K562 (cell line): ENCODE measurements at regions not wholly inside any gene's neighbourhood (a gene's known extent, or its start where the extent isn't known, plus 50 kb on each side); places are given as distances from the start of the nearest gene placed in this dataset.

Source experiments
- ATAC-seq: fragments of 200-7000 bp; cut with Tn5 transposase; 3 replicates; pipeline ENCODE4 v1.9.1; 2020; ENCODE audit warnings: moderate library complexity
- BruUV-seq: library from RNA; stranded (reverse); fragments of 400-500 nt; replicated peaks from 2 replicates; lab custom pipeline; 2021; lab: Mats Ljungman, UMichigan
- CTCF ChIA-PET: fragments of 300-600 bp; formaldehyde crosslinking; extraction: SDS; loops from one replicate; lab custom pipeline; 2021; ENCODE audit warnings: low intra/inter-chr PET ratio; lab: Yijun Ruan, JAX
- POLR2A ChIA-PET: fragments of 300-600, 350-650 bp; sonication (Branson Sonifier 250); formaldehyde crosslinking; extraction: SDS; loops from one replicate; lab custom pipeline; 2021; ENCODE audit warnings: antibody characterized with exemption, inconsistent platforms; lab: Yijun Ruan, JAX
- DNase-seq, 4 experiments: peaks; one replicate each; pipeline versions ENCODE4 v3.0.0 to v3.0.0-alpha.2; 2011 to 2018; ENCODE audit warnings: low spot score in 3 of 4, mixed read lengths in 3 of 4; ENCODE audit errors: extremely low read depth in 1 of 4
- FAIRE-seq: peaks from 2 replicates; lab custom pipeline; 2011; peaks lifted over from hg19 to GRCh38; lab: Jason Lieb, UNC
- H2AFZ ChIP-seq: 2 replicates; pipeline ENCODE4 v1.6.0; 2011; ENCODE audit warnings: low read depth, low read length, control low read depth, inconsistent platforms
- H3K27ac ChIP-seq: fragments of 200-600 bp; 3 replicates; pipeline ENCODE4 v1.8.0; 2011; ENCODE audit warnings: low read depth, mild to moderate bottlenecking, control low read depth, inconsistent platforms, low read length, moderate library complexity, mixed read lengths; ENCODE audit errors: extremely low read depth
- H3K27me3 ChIP-seq, 2 experiments: fragments of 300-600 bp in 1 of 2; 2 replicates in 1 of 2; 3 replicates in 1 of 2; pipeline versions ENCODE4 v1.6.0 to v1.8.0; 2011; ENCODE audit warnings: inconsistent platforms in 2 of 2, low read length in 2 of 2, mild to moderate bottlenecking in 1 of 2, mixed read lengths in 1 of 2, moderate library complexity in 1 of 2; ENCODE audit not compliant: control insufficient read depth in 2 of 2, insufficient read depth in 2 of 2
- H3K36me3 ChIP-seq: fragments of 300-600 bp; 3 replicates; pipeline ENCODE4 v1.8.0; 2011; ENCODE audit warnings: mild to moderate bottlenecking, low read length, inconsistent platforms; ENCODE audit not compliant: control insufficient read depth, insufficient read depth
- H3K4me1 ChIP-seq, 2 experiments: fragments of 200-600 bp in 1 of 2; replicated peaks in 1 of 2; 2 replicates in 1 of 2; 3 replicates in 1 of 2; pipeline versions ENCODE4 v1.5.1 to v1.8.0; 2011; ENCODE audit warnings: inconsistent platforms in 2 of 2, low read length in 2 of 2, mild to moderate bottlenecking in 1 of 2, mixed read lengths in 1 of 2, moderate library complexity in 1 of 2; ENCODE audit not compliant: control insufficient read depth in 2 of 2, insufficient read depth in 2 of 2
- H3K4me2 ChIP-seq: 2 replicates; pipeline ENCODE4 v1.6.1; 2011; ENCODE audit warnings: low read length, control low read depth, inconsistent platforms, mixed read lengths; ENCODE audit not compliant: insufficient read depth
- H3K4me3 ChIP-seq: fragments of 200-600 bp; sonication (generic), shearing (Covaris generic); 2 replicates; pipeline ENCODE4 v1.5.1; 2016; ENCODE audit warnings: control low read depth, inconsistent platforms
- H3K79me2 ChIP-seq: fragments of 200-600 bp; 3 replicates; pipeline ENCODE4 v1.8.0; 2011; ENCODE audit warnings: low read length, inconsistent platforms; ENCODE audit not compliant: control insufficient read depth, insufficient read depth
- H3K9ac ChIP-seq, 2 experiments: 2 replicates each; pipeline versions ENCODE4 v1.6.0 to v1.6.1; 2011; ENCODE audit warnings: low read depth in 2 of 2, low read length in 2 of 2, control low read depth in 1 of 2, inconsistent platforms in 1 of 2, mild to moderate bottlenecking in 1 of 2, mixed read lengths in 1 of 2; ENCODE audit not compliant: insufficient read depth in 1 of 2
- H3K9me1 ChIP-seq: one replicate; pipeline ENCODE4 v1.6.0; 2011; ENCODE audit warnings: inconsistent platforms, mild to moderate bottlenecking, low read length, moderate library complexity; ENCODE audit not compliant: control insufficient read depth, insufficient read depth
- H3K9me3 ChIP-seq: replicated peaks from 2 replicates; pipeline ENCODE4 v1.5.1; 2011; ENCODE audit warnings: low read depth, low read length, inconsistent platforms; ENCODE audit not compliant: control insufficient read depth, insufficient read depth
- H4K20me1 ChIP-seq: replicated peaks from 2 replicates; pipeline ENCODE4 v1.6.1; 2011; ENCODE audit warnings: low read length, inconsistent platforms, mixed read lengths; ENCODE audit not compliant: control insufficient read depth, insufficient read depth
- MEIS2 ChIP-seq: fragments of 450-650 bp; IDR thresholded peaks from 2 replicates; pipeline ENCODE4 v1.6.1; 2014; ENCODE audit warnings: mild to moderate bottlenecking; ENCODE audit not compliant: partially characterized antibody
- MTA1 ChIP-seq: fragments of 450-650 bp; IDR thresholded peaks from 2 replicates; pipeline ENCODE4 v1.6.1; 2017; ENCODE audit warnings: borderline replicate concordance
- PPARD ChIP-seq: fragments of 250-450 bp; sonication (Bioruptor Pico); IDR thresholded peaks from 2 replicates; pipeline ENCODE4 v1.8.0; 2022; ENCODE audit warnings: inconsistent platforms, mild to moderate bottlenecking, moderate library complexity
- SNRNP70 ChIP-seq: fragments of 200-400 bp; formaldehyde crosslinking; optimal IDR thresholded peaks from 2 replicates; pipeline ENCODE3; 2017; ENCODE audit warnings: low read depth, low read length
- TFAM ChIP-seq: fragments of 250-450 bp; sonication (Bioruptor Pico); conservative IDR thresholded peaks from 2 replicates; pipeline ENCODE4 v1.5.0; 2021; ENCODE audit warnings: mild to moderate bottlenecking, moderate library complexity
- ZNF143 ChIP-seq: sonication (generic); formaldehyde crosslinking; IDR thresholded peaks from 2 replicates; pipeline ENCODE4 v1.9.0; 2022; ENCODE audit warnings: mild to moderate bottlenecking, missing genetic modification reagents
- ZNF354B ChIP-seq: fragments of 250-450 bp; sonication (Bioruptor Pico); IDR thresholded peaks from 2 replicates; pipeline ENCODE4 v1.4.0; 2020
- ZNF507 ChIP-seq: conservative IDR thresholded peaks from 2 replicates; pipeline ENCODE4 v1.6.1; 2017; ENCODE audit warnings: missing genetic modification characterization, missing compliant biosample characterization
- WGBS: fragments of 100-300 bp; shearing (Covaris generic); methylation state at CpG from one replicate; pipeline ENCODE4 v1.1.6; 2016; ENCODE audit warnings: low coverage, mixed read lengths; ENCODE audit not compliant: insufficient coverage; ENCODE audit errors: missing lambda C conversion rate; 5-methylcytosine and 5-hydroxymethylcytosine counted together
- in situ Hi-C: fragments of 300-500 bp; cut with MboI; formaldehyde crosslinking; loops from 4 replicates; pipeline ENCODE4 v1.15.0; 2018; ENCODE audit warnings: inconsistent platforms, mixed read lengths
- intact Hi-C: fragments of 100-400 bp; cut with micrococcal nuclease; formaldehyde crosslinking; loops from 2 replicates; pipeline ENCODE4 v1.14.2; 2022
- TF ChIP-seq, protein P1 (sequence below): sonication (generic); formaldehyde crosslinking; IDR thresholded peaks from 2 replicates; pipeline ENCODE4 v1.8.0; 2022; ENCODE audit warnings: mild to moderate bottlenecking, low read depth, missing genetic modification reagents

DNA sequence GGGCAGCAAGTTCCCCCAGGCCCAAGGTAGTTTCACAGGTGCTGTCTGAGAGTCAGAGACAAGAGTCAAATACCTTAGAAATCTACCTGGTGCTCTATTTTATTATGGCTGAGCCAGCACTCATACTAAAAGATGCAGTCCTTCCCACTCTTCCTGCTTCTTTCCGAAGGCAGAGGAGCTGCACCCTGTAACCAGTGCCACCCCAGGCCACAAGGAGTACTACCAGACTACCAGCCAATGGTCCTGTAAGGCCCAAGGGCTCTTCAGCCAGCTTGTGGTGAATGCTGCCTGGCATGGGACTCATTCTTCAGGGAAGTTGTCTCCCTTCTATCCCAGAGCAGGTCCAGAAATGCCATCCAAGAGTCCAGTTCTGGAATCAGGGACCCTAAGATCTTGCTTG is 203.8 kb upstream of the DUSP10 start:
- DNase-seq (no peak), ATAC-seq (peak; percentile 56; the same call in 2 of the 3 replicates), FAIRE-seq (no peak)
- no TSS peak for BruUV-seq
- H3K4me2 ChIP-seq: no peak overlapping the region
- H2AFZ ChIP-seq: no peak overlapping the region
- H3K9ac ChIP-seq: no peak overlapping the region
- H3K4me1 ChIP-seq: no peaks in the 10 kb centered on the region
- WGBS: 0% methylated on average over 1 of the region's 1 CpG
- intact Hi-C loops: no loop called here
- peaks cover 11% of the 10 kb centered on the region for H3K9me3 ChIP-seq
- H3K27me3 ChIP-seq: no peaks in the 10 kb centered on the region
- no peaks in the 10 kb centered on the region for H4K20me1 ChIP-seq
- H3K36me3 ChIP-seq: no peaks in the 10 kb centered on the region
- ChIA-PET POLR2A (no interaction called here), CTCF (no interaction called here)
- no peak overlapping the region for H3K27ac ChIP-seq
- no peak overlapping the region for H3K4me3 ChIP-seq
- TF ChIP-seq ZNF143 (CRISPR knock-in tag): no peak
- TF ChIP-seq PPARD (CRISPR knock-in tag): no peak
- TF ChIP-seq MEIS2: no peak
- no peaks in the 10 kb centered on the region for H3K79me2 ChIP-seq
- no peaks in the 10 kb centered on the region for H3K9me1 ChIP-seq
- in situ Hi-C loops: no loop called here

DNA sequence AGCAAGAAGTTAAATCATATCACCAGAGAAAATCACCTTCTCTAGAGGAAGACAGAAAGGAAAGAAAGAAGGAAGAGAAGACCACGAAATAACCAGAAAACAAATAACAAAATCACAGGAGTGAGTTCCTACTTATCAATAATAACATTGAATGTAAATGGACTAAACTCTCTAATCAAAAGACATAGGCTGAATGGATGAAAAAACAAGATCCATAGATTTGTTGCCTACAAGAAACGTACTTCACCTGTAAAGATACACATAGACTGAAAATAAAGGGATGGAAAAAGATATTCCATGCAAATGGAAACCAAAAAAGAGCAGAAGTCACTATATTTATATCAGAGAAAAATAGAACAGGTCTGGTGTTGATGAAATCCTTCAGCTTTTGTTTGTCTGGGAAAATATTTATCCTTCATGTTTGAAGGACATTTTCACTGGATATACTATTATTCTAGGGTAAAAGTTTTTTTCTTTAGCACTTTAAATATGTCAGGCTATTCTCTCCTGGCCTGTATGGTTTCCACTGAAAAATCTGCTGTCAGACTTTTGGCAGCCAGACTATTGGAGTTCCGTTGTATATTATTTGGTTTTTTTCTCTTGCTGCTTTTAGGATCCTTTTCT is 202.5 kb upstream of the DUSP10 start:
- Histone ChIP-seq H3K9me1 (no peaks in the 10 kb centered on the region), H3K36me3 (no peaks in the 10 kb centered on the region), H3K9ac (no peak overlapping the region), H3K4me3 (no peak overlapping the region), H3K27ac (no peak overlapping the region), H3K4me2 (no peak overlapping the region), H3K9me3 (peaks cover 11% of the 10 kb centered on the region), H2AFZ (no peak overlapping the region), H3K79me2 (no peaks in the 10 kb centered on the region), H4K20me1 (no peaks in the 10 kb centered on the region), H3K4me1 (no peaks in the 10 kb centered on the region), H3K27me3 (no peaks in the 10 kb centered on the region)
- intact Hi-C loops (no loop called here), in situ Hi-C loops (no loop called here)
- ChIA-PET POLR2A (interaction anchor here (1.0 kb wide), 1 partner anchor 27 kb away, joined by 3 read pairs; no protein-coding TSS in a partner anchor), CTCF (no interaction called here)
- FAIRE-seq (no peak), DNase-seq (no peak), ATAC-seq (no peak)
- WGBS: 0% methylated on average over 3 of the region's 3 CpGs
- TF ChIP-seq, protein P1, sequence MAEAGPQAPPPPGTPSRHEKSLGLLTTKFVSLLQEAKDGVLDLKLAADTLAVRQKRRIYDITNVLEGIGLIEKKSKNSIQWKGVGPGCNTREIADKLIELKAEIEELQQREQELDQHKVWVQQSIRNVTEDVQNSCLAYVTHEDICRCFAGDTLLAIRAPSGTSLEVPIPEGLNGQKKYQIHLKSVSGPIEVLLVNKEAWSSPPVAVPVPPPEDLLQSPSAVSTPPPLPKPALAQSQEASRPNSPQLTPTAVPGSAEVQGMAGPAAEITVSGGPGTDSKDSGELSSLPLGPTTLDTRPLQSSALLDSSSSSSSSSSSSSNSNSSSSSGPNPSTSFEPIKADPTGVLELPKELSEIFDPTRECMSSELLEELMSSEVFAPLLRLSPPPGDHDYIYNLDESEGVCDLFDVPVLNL (CRISPR knock-in tag): no peak
- TF ChIP-seq TFAM: no peak
- peak; percentile 93 for TF ChIP-seq ZNF354B (CRISPR knock-in tag)
- TF ChIP-seq ZNF507 (tag): peak; percentile 98
- no peak for TF ChIP-seq MTA1
- no peak for TF ChIP-seq SNRNP70
- no TSS peak for BruUV-seq
